Right ventricle myocardium inferior (tissue), 1 donor: ENCODE measurements at regions not wholly inside any gene's neighbourhood (a gene's known extent, or its start where the extent isn't known, plus 50 kb on each side); places are given as distances from the start of the nearest gene placed in this dataset.
"Not testable (repeated sequence)": the region's sequence is repeated elsewhere in the genome, so short reads cannot be mapped to it uniquely, and the experiment has no call there.

ENCODE experiments used
- ATAC-seq: fragments of 200-7000 bp; cut with Tn5 transposase; one replicate; pipeline ENCODE4 v1.9.1; 2020; ENCODE audit warnings: mild to moderate bottlenecking, moderate library complexity
- DNase-seq: peaks from one replicate; pipeline ENCODE4 v3.0.0; 2021; ENCODE audit errors: missing footprints
- intact Hi-C: fragments of 100-400 bp; cut with DNase I; formaldehyde crosslinking; loops from one replicate; pipeline ENCODE4 v1.11.0; 2022
- donor health status: DM: no; HTN: yes; CAD: no; lungs with severe emphysema.

DNA sequence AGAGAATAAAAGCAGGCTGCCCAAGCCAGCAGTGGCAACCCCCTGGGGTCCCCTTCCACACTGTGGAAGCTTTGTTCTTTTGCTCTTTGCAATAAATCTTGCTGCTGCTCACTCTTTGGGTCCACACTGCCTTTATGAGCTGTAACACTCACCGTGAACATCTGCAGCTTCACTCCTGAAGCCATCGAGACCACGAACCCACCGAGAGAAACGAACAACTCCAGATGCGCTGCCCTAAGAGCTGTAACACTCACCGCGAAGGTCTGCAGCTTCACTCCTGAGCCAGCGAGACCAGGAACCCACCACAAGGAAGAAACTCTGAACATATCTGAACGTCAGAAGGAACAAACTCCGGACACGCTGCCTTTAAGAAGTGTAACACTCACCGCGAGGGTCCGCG, 1252.9 kb downstream of the STIM2 start:
- DNase-seq, intact Hi-C loops, ATAC-seq: not testable (repeated sequence)

DNA sequence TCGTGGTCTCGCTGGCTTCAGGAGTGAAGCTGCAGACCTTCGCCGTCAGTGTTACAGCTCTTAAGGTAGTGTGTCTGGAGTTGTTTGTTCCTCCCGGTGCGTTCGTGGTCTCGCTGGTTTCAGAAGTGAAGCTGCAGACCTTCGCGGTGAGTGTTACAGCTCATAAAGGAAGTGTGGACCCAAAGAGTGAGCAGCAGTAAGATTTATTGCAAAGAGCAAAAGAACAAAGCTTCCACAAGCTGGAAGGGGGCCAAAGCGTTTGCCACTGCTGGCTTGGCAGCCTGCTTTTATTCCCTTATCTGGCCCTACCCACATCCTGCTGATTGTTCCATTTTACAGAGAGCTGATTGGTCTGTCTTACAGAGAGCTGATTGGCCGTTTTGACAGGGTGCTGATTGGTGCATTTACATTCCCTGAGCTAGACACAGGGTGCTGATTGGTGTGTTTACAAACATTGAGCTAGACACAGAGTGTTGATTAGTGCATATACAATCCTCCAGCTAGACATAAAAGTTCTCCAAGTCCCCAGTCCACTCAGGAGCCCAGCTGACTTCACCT, 1256.0 kb downstream of the STIM2 start:
- intact Hi-C loops, DNase-seq, ATAC-seq: not testable (repeated sequence)

DNA sequence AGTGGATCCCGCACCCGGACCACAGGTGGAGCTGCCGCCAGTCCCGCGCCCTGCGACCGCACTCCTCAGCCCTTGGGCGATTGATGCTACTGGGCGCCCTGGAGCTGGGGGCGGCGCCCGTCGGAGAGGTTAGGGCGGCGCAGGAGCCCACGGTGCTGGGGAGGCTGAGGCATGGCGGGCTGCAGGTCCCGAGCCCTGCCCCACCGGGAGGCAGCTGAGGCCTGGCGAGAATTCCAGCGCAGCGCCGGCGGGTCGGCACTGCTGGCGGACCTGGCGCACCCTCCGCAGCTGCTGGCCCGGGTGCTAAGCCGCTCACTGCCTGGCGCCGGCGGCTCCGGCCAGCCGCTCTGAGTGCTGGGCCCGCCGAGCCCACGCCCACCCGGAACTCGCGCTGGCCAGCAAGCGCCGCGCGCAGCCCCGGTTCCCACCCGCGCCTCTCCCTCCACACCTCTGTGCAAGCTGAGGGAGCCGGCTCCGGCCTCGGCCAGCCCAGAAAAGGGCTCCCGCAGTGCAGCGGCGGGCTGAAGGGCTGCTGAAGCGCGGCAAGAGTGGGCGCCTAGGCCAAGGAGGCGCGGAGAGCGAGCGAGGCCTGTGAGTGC, 1256.5 kb downstream of the STIM2 start:
- ATAC-seq = no peak
- DNase-seq = no peak
- intact Hi-C loops = no loop called here

DNA sequence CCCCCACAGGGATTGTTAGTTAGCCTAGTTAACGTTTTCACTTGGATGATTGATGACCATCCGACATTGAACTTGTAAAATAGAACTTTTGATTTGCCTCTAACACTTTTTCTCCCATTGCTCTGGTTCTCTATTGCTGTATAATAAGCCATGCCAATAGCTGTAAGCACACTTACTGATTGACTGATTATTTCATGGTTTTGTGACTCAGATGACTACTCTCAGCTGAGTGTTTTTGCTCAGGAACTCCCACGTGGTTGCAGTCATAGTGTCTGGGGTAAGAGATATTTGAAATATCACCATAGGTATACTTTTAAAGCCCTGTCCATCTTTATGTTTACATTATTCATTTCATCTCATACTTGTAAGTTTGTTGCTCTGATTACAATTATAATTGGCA, 1285.5 kb downstream of the STIM2 start:
- DNase-seq = no peak
- no peak for ATAC-seq
- intact Hi-C loops = no loop called here

DNA sequence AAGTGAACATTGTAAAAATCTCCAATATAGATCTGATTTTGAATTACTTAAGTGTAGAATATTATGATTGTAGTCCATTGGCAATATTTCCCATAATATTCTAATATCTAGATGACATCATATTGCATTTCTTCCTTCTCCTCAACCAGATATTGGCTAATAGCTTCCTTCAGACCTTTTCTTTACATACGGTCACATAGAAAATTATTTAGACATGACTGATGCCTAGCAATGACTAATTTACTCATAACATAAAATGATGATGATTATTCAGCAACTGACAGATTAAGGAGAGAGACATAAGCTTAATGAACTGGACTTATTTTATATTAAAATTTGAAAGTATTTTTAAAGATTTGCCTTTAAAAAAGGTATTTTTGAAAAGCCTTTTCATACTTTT, 1287.6 kb downstream of the STIM2 start:
- DNase-seq (no peak), ATAC-seq (no peak)
- intact Hi-C loops = no loop called here

DNA sequence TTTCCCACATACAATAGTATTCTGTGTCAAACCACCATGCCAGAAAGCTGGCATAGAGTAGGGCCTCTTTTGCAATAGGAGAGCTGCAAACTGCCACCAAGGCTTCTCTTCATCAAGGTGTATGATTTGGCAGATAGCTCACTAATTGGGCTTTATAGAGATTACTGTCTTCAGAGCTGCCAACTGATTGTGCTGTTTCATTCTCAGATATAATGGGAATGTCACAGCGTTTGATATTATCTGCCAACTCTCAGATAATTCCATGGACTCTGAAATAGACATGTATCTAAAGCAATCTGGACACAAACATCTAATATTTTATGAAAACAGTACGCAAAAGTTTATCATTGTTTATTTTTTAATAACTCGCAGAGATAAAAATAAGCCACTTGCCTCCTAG, 1289.1 kb downstream of the STIM2 start:
- intact Hi-C loops = no loop called here
- no peak for ATAC-seq

DNA sequence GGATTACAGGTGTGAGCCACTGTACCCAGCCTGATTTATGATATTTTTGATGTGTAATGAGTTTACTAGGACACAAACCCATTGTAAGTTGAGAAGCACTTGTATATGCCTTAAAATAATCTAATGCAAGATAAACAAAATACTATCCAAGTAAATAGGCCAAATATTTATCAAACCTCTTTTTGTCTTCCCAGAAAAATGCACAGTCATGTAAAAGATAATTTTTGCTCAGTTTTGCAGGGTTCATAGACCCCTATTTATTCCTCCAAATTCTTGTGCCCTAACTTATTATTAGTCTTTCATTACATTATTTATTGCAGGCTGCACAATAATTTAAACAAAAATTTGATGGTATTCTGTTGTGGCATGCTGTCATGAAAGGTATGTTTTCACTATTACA, 1290.7 kb downstream of the STIM2 start:
- intact Hi-C loops = no loop called here
- no peak for ATAC-seq
- DNase-seq = no peak

More for the DNA sequence above, 1289.1 kb downstream of the STIM2 start:
- DNase-seq = no peak

DNA sequence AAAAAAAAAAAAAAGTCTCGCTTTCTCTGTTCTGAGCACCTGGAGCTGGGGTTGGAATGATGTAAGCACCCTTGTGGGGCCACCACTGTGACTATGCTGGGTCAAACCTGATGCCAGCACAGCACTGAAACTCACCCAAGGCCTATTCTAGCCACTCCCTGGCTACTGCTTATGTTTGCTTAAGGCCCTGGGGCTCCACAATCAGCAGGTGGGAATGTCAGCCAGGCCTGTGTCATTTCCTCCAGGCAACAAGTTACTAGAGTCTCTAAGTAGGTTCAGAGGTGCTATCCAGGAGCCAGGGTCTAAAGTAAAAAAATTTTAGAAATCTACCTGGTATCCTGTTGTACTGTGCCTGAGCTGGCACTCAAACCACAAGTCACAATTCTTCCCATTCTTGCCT, 1306.8 kb downstream of the STIM2 start:
- ATAC-seq (no peak), DNase-seq (no peak)
- intact Hi-C loops = no loop called here

DNA sequence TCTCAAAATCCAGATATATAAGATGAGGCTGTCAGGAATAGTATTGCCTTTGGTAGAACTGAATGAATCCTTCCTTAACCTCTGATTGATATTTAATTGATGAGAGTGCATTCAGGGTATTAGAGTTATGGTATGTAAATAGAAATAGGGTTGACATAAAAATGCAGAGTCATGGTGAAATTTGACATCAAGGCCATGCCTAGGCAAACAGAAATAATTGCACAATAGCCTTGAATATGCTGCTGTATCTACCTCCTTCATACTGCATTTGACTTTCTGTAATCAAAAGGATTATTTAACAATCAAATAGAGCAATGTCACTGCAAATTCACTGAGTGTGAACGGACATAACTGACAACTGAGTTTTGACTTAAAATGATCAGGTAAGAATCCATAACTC, 1316.3 kb downstream of the STIM2 start:
- intact Hi-C loops = no loop called here
- ATAC-seq = no peak
- no peak for DNase-seq

DNA sequence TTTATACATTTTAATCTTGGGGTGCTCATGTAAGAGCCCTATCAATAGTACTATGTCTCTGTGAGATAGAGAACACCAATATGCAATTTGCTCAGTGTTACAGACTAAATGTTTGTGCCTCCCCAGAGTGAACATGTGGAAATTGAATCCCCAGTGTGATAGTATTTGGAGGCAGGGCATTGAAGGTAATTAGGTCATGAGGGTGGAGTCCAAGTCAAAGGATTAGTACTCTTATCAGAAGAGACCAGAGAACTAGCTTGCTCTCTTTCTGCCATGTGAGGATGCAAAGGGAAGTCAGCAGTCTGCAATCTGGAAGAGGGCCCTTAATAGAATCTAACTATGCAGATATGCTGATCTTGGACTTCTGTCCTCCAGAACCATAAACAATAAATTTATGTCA, 1317.0 kb downstream of the STIM2 start:
- no peak for DNase-seq
- intact Hi-C loops = no loop called here
- ATAC-seq = no peak

DNA sequence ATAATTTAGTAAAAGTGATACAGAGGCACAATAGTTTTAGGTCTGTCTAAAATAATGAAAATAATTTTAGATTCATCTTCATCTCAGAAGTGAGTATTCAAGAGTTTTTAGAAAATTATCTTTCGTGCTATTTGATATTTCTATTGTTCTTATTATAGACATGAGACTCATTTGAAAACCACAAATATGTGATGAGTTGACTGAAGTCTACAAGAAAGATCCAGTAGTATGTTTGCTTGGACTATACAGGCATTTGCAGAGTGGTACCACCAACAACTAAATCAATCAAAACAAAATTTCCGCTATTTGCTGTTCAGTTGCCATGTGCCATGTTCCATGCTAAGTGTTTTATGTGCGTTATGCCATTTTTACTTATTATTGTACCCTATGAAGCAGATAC, 1318.5 kb downstream of the STIM2 start:
- ATAC-seq = no peak
- no peak for DNase-seq
- intact Hi-C loops = no loop called here

DNA sequence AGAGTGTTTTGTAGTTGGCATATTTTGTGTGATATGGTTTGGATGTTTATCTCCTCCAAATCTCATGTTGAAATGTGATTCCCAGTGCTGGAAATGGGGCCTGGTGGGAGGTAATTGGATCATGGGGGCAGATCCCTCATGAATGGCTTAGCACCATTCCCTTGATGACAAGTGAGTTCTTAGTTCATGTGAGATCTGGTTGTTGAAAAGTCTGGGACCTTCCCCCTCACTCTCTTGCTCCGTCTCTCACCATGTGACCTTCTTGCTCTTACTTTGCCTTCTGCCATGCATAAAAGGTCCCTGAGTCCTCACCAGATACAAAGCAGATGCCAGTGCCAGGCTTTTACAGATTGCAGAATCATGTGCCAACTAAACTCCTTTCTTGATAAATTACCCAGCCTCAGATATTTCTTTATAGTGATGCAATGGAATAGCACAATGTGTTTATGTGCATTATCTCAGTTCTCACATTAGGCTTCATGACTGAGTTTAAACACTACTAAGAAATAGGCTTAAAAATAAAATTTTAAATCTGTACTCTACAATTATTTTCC, 1348.8 kb downstream of the STIM2 start:
- intact Hi-C loops = no loop called here
- ATAC-seq (no peak), DNase-seq (no peak)

DNA sequence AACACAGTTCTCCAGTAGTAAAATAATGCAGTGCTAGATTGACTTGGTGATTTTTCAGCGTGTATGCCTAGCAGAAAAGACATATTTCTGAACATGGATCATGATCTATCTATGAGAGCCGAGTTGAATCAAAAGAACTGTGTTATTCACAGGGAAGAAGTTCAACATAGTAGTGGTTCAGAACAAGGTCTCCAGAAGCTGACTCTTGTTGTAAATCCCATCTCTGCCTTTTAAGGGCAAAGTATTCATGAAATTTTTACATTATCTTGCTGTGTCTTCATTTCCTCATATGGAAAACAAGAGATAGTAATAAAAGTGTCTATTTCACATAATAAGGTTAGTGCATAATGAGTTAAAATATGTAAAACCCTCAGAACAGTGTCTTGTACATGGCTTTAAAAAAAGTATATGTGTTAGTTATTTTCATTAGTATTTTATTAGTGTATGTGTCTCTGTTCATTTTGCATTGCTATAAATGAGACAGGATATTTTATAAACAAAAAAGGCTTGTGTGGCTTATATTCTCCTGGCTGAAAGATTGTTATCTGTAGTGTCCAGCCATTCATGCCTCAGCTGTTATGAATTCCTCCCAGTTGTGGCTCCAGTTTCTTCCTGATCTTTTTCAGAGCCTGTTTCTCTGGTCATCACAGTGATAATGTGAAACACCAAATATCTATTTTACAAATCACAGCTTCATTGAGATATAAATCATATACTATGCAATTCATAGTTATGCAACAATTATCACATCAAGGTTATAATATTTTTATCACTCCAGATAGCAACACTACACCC, 1351.2 kb downstream of the STIM2 start:
- DNase-seq = no peak
- intact Hi-C loops = no loop called here
- no peak for ATAC-seq

DNA sequence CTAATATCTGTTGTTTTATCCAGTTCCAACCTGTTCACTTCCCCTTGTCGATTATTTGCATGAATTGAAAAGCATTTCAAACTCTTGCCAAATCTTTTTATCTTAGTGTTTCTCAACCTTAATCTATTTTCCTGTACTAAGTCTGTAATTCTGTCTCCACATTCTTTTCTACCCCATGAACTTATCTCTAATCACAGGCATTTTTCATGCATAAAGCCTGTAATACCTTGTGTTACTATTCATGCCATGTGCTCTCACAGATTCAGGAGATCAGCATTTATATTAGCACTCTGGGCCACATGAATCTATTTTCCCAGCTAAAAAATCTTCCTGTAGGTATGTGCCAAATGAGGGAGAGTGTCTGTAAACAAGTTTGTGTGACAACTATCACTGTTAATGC, 1360.9 kb downstream of the STIM2 start:
- no peak for ATAC-seq
- intact Hi-C loops = no loop called here
- DNase-seq = no peak

DNA sequence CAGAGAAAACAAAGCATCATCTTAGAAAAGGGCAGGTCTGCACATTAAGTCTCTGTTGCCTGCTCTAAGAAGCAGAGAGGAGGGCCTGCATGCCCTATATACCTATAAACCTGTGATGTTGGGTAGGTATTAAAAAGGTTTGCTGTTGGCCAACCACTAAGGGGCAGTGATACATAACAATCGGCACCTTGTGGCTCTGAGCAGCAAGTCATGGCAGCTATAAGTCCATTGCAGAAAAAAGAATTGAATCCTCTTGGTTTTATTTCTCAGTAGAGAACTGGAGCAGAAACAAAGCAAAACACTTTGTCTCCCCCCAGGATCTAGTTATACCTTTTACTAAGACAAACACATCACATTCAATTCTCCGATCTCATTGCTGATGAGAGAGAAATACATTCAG, 1364.4 kb downstream of the STIM2 start:
- ATAC-seq = no peak
- DNase-seq = no peak
- intact Hi-C loops = no loop called here

DNA sequence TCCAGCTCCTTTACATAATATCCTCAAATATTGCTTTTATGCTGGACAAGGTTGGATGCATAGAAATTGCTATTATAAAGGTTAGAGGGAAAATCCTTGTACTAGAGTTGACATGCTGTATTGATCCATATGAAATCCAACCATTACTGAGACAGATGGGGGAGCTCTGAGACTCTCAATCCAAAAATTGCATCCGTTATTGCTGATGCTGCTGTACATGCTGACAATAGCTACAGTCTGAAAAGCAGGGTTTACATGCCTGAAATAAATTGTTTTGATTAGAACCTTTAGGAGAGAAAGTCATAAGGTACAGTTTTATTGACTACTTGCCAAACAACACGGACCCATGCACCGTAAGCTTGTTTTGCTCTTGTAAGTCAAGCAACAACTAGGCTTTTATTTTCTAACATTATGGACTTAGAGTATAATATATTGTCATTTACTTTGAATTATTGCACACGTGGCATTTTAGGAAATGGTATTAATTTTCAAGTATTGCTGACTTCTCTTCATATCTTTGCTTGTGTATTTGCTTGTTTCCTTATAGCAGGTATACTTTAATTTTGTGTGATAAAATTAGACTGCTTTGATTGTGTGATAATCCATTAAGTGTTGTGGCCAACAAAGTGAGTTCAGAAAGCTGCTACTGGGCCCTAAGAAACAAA, 1365.2 kb downstream of the STIM2 start:
- DNase-seq = no peak
- intact Hi-C loops = no loop called here
- no peak for ATAC-seq

DNA sequence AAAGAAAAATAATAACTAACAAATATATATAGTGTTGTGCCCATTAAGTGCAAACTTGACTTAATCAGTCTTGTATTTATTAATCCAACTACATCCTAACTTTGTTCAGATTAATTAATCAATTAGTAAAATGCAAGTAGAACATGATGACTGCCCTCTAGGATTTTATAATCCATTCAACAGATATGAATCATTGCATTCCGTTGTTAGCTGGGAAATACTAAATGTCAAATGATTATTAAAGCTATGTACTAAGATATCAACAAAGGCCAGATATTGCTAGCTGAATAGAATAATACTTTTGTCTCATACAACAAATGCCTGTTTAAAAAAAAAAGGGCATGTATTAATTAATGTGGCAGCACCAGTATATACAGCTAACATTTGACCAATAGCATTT, 1366.3 kb downstream of the STIM2 start:
- intact Hi-C loops = no loop called here

DNA sequence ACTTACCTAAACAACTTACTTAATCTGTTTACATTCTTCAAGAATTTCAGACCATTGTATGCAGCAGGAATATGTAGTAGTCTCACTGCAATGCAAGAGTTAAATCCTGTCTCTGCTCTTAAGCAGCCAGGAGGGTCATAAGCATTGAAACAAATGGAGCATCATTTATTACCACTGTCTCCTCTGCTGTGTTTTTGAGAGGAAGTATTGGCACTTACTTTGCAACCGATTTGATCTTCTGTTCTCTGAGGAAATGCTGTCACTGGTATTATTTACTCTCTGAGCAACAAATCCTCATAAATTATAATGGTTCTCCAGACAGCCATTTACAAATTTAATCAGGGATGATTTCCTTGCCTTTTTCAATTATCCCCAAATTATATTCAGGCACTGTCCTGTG, 1367.1 kb downstream of the STIM2 start:
- DNase-seq = no peak
- ATAC-seq = no peak
- intact Hi-C loops = no loop called here

More for the DNA sequence above, 1366.3 kb downstream of the STIM2 start:
- DNase-seq = no peak
- ATAC-seq = no peak

DNA sequence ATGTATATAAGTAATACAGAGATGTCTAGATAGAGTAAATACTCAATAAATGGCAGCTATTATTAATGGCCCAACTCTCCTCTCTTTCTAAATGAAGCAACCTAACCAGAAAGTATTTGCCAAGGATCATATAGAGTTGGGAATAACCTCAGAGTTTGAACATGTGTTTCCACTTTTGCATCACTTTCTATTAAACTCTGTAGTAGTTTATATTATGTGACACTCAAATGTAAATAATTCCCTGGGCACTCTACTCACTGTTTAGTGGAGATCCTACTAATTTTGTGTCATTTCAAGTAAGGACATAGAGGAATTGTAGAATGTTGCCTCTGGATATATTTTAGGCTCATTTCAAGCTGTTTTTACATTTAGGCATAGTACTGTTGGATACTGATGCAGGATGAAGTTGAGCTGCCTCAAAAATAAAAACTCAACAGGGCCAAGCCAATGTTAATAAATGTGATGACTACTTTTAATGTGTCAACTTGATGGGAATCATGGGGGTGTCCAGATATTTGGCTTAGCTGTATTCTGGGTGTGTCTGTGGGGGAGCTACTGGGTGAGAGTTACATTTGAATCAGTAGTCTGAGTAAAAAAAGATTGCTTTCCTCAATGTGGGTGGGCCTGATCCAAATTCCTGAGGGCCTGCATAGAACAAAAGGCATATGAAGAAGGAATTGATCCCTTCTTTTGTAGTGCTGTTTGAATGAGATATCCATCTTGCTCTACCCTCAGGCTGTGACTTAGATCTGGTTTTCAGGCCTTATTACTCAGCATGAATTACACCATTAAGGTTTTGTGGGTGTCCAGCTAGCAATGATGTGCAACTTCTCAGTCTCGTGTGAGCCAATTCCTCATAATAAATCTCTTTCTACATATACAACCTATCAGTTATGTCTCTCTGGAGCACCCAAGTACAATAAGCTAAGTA, 1368.2 kb downstream of the STIM2 start:
- intact Hi-C loops = no loop called here
- no peak for ATAC-seq
- no peak for DNase-seq
